ENCODE measurements at regions not wholly inside any gene's neighbourhood (a gene's known extent, or its start where the extent isn't known, plus 50 kb on each side); places are given as distances from the start of the nearest gene placed in this dataset.
A peak's percentile ranks its signal among the peaks of the same experiment; 100 is the strongest.

DNA sequence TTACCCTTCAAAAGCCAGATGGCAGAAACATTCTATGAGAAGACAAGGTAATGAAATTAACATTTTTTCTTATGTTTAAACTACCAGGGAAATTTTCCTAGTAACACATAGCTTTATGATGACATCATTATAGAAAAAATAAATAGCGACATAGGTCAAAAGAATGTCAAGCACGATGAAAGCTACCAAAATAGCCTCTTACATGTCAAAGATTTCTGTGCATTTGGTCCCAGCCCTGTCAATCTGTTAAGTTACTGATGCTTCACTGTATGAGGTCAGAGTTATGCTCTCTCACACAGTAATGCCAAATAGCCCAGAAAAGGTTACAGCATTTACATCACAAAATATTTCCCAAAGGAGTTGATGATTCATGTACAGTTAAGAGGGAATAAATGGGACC is 199.8 kb upstream of the DEFB112 start:
- peak; percentile 53; the same call in 1 of the 2 replicates for TF ChIP-seq PATZ1 (CRISPR knock-in tag; IDR thresholded peaks at IDR 0.05; ENCODE audit: borderline replicate concordance)
- no peak for TF ChIP-seq ZFP30 (CRISPR knock-in tag; IDR thresholded peaks at IDR 0.05)
- no peak for TF ChIP-seq RARB (CRISPR knock-in tag; IDR thresholded peaks at IDR 0.05)
- TF ChIP-seq ARNTL (CRISPR knock-in tag; IDR thresholded peaks at IDR 0.05; ENCODE audit: borderline replicate concordance, low read depth): no peak
- no peak for TF ChIP-seq ZC3H10 (CRISPR knock-in tag; IDR thresholded peaks at IDR 0.05)
- no peak for TF ChIP-seq OSR1 (CRISPR knock-in tag; IDR thresholded peaks at IDR 0.05)

Data from SK-N-SH treated with all-trans-retinoic acid at 6 μM for 48 hours (cell line).